CD4-positive, alpha-beta T cell treated with Interleukin-12 subunit alpha and Interleukin-12 subunit beta, for 1 hour (primary cell): ENCODE measurements at regions not wholly inside any gene's neighbourhood (a gene's known extent, or its start where the extent isn't known, plus 50 kb on each side); places are given as distances from the start of the nearest gene placed in this dataset.

Source experiments
- DNase-seq: peaks from one replicate; pipeline ENCODE4 v3.0.0-alpha.2; 2020

DNA sequence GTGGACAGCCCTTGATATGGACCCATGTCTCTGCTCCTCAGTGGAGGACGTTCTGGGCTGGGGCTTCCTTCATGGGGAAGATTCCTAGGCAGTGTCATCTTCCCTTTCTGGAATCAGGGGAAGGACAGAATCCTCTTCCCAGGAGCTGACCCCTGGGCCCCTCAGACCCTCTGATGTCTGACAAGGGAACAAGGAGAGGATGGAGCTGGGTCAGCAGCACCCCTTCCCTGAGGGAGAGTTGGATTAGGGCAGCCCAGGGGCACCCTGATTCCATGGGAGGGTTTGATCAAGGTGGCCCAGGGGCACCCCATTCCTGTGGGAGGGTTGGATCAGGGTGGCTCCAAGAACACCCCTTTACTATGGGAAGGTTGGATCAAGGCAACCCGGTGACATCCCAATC is 86.5 kb downstream of the ACKR3 start:
- no peak for DNase-seq

DNA sequence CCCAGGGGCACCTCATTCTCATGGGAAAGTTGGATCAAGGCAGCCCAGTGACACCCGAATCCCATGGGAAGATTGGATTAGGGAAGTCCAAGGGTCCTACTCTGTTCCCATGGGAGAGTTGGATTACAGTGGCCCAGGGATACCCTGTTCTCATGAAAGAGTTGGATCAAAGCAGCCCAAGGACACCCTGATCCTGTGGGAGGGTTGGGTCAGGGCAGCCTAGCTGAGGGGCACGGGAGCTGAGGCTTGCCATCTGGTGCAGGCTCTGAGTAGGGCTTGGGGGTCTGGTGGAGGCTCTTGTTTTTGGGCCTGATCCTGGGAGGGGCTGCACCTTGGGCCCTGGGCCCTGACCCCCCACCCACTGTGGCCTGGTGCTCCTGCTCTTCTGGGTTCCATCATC is 87.1 kb downstream of the ACKR3 start:
- no peak for DNase-seq

DNA sequence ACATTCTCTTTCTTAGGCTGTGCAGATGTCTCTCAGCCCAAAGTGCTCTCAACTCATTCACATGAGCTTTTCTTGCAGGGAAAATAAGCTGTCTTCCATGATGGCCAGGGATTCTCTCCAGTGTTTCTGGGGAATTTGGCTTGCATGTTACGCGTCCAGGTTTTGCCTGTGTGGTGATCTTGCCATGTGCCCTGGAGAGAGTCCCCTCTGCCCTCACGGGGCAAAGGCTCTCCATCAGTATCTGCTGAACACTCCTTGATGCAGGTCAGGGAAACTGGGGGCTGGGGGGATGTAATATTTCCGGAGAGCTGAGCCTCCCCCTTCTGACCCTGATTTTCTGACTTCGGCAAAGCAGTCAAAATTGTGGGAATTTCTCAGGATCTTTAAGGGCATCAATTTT is 87.6 kb downstream of the ACKR3 start:
- no peak for DNase-seq

DNA sequence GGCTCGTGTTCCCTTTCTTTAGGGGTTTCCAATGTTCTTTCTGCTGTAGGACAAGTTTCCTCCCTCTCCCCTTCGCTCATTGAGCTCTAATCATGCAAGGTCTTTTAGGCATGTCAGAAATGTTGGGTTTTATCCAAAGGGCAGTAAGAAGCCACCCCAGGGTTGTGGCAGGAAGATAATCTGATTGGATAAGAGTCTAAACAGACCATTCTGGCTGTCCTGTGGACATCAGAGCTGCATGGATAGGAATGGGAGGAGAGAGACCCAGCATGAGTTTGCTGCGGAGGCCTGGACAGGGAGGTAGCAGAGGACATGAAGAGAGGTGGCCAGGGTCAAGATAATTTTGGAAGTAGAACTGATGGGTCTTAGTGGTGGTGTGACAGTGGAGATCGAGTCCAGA is 88.2 kb downstream of the ACKR3 start:
- DNase-seq = no peak

DNA sequence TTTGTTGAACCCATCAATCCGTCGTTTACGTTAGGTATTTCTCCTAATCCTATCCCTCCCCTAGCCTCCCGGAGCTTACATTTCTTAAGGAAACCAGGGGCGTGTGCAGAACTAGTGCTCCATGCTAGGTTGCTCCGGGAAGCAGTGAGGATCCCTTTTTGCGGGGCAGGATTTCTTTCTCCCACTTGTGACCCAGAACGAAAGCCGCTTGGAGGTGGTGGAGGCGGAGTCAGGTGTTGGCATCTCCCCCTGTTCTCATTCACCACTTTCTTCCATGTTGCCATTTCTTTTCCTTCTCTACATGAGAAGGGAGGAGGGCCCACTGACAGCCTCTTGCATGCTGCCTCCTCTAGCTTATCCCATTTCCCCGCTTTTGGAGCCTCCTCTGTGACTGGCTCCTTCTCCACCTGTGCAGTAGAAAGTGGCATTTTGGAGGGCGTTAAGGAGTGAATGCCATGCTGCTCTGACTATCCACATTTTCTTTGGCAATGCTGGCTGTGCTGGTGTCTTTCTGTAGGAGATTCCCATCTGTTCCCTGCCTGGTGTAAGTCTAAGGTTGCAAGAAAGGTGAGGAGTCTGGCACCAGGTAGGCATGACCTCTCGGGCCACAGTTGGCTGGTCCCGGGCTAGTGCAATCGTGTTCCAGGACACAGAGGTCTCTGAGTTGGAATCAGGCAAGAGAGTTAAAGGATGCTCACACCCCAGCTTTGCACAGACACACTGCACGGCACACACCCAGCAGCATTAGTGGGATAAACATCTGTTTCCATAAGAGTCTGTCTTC is 89.5 kb downstream of the ACKR3 start:
- no peak for DNase-seq

DNA sequence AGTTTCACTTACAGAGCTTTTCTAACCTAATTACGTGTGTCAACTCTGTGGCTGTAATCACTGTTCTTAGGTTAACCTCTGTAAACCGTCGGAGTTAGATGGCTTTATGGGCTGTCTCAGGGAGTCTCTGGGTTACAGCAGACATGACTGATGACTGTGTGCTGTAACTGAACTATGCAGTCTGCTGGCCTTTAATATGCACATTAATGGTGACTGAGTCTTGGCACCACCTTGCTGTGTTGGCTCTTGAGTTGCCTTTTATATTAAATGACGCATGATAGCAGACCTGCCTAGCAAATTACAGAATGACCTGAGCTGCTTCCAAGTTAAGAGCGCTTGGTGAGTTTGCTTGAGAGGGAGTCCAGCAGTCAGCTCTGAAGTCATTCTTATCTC is 90.1 kb downstream of the ACKR3 start:
- DNase-seq = no peak

DNA sequence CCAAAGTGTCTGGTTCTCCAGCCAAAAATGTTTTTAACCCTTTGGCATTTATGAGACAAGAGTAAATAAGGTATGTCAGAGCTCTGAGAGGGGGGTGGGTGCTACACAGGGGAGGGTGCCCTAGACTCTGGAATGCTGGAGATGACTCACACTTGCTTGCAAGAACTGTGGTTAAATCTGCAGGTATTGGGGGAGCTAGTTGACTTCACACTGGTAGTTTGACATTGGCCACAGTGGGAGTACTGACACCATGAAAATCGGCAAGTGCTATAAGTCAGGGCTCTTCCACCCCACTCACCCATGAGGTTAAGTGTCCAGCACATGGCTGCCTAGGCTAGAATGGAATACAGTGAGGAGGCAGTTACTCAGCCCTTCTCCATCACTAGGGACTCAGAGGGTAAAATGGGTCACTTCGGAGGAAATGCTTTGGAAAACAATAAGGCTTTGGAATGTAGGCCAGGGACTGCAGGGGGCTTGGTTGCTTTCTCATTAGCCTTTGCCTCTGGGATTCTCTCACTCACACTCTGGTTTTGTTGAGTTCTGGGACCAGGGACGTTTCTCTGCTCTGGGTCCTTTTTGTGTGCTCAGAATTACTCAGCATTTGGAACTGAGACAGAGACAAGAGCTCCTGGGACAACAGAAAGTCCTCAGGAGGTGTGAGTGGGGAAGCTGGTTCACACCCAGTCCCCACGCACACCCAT is 91.6 kb downstream of the ACKR3 start:
- no peak for DNase-seq

DNA sequence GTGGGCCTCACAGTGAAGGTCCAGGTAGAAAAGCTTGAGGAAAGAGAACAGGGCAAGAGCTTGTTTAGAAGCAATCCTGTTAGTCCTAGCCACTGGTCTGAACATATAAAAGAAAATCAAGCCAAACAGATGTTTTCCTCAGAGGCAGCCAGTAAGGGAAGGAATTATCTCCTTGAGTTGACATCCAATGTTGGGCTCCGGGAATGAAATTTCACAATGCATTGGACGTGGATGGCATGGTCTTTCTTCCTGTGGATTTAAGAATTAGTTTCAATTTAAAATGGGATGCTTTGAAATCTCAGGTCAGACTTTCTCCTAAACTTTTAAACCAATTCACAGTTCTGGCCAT is 92.1 kb downstream of the ACKR3 start:
- DNase-seq = no peak

DNA sequence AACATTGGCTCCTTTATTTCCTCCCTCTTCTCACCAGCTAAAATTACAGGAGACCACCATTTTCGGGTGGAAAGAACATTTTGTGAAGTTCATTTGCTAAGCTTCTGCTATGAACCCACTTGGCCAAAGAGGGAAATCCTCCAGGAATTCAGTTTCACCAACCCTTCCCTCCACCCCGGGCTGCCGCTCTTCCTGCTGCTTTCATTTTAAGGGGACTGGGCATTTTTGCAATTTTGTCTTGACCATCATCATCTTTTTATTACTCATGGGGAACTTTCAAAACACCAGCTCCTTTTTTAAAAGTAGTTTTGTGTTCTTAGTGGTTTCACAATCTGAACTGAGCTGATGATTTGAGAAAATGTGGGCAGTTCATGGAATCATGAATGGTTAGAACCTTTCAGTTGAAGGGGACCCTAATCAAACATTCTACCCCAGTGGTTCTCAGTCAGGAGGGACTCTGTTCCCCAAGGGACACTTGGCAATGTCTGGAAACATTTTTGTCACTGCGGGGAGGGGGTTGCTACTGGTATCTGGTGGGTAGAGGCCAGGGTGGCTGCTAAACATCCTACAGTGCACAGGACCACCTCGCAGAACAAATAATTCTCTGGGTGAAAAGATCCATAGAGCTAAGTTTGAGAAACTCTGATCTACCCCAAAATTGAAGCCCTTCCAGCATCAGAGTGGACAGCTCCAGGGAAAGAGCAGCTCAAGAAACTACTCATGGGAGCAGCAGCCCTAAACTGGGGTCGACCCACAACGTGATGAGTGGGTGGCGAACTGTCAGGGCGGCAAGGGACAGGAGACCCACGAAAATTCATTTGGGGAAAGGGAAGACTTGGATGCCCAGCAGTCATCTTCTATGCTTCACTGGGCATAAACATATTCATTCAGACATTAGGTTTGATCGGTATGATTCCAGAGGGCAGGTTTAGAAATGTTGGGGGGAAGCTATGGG is 92.9 kb downstream of the ACKR3 start:
- no peak for DNase-seq

DNA sequence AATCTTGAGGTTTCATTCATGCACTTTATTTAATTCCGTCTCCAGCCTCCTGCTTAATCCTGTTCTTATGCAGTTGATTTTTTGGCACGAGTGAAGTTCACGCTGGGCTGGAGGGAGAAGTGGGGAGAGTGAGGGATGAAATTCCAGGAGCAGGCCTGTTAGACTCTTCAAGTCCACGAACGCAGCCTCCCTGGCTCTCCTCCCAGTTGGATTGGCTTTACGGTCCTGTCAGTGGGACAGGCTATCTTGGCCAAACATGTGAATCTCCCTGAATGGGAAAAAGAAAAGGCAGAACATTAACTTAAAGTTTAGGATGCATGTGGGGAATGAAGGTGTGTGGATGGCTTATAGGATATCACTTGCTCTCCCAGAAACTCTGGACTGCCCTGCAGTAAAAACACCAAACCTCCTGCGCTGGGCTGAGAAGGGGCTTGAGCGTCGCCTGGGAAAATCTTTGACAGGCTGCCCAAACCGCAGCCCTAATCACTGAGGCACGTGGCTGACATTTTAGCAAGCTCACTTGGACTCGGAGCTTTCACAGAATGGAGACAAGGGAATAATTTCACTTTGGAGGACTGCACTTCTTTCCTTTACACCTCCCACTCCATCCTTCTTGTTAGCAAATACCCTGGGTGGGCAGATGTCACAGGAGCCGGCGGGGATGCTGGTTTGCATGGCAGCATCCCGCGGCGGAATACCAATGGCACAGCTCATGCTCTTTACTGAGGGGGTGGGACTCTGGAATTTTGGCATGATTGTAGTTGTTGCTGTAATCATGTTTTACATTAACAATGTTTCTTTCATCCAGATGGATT is 93.9 kb downstream of the ACKR3 start:
- DNase-seq = no peak

DNA sequence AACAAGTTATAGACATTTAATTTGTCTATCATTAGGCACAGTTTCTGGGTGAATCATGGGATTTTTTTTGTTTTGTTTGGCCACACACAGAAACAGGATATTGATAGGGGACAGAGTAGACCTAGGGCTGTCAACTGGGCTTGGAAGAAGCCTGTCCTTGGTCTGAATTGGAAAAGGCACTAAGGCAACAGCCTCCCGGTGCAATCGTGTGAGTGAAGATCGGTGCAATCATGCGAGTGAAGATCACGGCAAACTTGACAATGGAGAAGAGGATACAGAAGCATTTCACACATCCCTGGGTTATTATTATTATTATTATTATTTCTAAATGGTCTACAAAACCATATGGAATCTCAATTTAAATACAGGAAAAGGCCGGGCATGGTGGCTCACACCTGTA is 94.5 kb downstream of the ACKR3 start:
- DNase-seq = no peak

DNA sequence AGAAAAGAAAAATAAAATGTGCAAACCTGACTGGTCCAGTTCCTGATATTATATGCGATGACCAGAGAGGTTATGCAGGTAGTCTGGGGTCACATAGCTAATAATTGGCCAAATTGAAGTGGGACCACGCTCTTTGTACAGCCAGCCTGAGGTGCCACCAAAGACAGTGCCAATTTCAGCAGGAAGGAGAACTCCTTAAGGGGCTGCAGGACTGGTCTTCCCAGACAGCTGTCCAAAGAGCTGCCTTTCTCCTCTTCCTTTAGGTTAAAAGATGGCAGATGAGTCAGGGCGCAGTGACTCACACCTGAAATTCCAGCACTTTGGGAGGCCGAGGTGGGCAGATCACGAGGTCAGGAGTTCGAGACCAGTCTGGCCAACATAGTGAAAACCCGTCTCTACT is 95.5 kb downstream of the ACKR3 start:
- DNase-seq = no peak

DNA sequence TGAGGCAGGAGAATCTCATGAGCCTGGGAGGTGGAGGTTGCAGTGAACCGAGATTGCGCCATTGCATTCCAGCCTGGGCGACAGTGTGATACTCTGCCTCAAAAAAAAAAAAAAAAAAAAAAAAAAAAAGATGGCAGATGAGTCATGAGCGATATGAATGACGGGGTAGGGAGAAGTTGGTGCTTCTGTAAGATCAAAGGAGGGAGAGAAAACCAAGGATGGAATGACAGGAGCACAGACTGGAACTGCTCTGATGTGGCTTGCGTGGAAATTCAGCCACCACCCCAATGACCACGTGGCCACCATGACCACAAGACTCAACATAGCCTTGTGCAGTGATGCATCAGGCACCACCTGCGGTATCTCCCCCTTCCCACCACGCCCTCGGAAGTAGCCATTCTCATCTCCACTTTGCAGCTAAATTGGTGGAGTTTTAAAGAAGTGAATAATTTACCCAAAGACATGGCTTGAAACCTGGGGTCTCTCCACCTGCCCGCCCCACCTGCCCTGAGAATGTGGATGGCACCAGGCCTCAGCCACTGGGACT is 96.0 kb downstream of the ACKR3 start:
- no peak for DNase-seq

DNA sequence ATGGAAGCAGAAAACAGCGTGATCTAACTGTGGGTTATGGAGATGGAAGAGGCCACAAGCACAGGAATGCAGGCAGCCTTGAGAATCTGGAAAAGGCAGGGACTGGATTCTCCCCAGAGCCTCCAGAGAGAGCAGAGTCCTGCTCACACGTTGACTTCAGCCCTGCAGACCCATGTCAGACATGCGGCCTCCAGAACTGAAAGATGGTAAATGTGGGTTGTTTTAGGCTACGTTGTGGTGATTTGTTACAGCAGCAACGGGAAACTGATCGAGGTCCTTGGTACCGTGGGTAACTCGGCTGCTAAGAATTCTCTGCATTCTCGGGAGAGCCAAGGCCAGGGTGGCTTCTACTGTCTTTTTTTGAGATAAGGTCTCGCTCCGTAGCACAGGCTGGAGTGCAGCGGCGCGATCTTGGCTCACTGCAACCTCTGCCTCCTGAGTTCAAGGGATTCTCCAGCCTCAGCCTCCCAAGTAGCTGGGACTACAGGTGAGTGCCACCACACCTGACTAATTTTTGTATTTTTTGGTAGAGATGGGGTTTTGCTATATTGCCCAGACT is 97.1 kb downstream of the ACKR3 start:
- no peak for DNase-seq

DNA sequence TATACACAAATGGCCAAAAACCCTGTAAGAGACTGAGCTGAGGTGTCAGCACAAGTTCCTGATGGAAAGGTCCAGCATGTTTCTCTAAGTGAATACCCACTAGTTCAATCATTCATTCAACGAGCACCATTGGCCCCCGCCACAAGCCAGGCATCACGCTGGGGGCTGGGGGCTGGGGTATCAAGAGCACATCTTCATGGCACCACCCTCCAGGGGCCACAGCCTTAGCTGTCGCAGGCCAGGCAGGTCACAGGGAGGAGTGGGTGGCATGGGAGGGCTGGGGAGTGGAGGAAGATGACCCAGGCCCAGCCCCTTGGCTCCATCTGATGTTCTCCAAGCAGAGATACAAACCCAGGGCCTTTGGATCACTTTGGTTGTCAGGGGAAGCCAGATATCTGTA is 97.9 kb downstream of the ACKR3 start:
- no peak for DNase-seq

DNA sequence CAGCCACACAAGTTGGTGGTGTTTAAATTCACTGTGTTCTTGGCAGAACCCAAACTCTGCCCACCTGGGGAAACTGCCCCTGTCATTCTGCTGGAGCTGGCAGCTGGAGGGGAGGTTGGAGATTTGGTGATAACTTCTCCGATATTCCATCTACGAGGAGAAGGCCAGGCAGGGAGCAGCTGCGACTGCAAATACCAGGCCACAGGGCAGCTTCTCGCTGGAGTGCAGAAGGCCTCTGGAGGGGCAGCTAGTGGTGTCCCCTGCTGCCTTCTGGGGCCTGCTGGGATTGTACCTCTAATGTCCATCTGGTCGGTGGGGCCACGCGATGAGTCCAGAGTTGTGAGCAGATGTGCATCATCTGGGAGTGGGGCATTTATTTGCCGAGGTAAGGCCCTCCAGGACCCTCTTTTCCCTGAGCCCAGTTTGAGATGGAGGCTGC is 98.9 kb downstream of the ACKR3 start:
- no peak for DNase-seq

DNA sequence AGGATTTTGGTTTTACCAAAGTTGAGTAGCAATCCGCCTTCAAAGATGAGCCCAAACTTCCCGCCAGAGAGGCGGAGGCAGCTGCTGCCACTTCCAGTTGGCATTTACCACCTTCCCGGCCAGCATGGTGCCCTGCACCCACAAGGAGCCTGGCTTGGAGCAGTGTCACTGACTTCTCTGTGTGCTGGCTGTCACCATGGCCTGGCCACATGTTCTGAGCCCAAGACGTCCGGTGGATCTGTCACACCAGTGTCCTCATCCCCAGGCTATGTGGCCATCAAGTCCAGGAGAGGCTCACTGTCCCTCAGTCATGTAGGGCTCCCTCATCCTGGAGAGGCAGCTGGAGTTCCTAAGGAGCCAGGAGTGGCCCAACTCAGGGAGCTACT is 100.6 kb downstream of the ACKR3 start:
- no peak for DNase-seq

DNA sequence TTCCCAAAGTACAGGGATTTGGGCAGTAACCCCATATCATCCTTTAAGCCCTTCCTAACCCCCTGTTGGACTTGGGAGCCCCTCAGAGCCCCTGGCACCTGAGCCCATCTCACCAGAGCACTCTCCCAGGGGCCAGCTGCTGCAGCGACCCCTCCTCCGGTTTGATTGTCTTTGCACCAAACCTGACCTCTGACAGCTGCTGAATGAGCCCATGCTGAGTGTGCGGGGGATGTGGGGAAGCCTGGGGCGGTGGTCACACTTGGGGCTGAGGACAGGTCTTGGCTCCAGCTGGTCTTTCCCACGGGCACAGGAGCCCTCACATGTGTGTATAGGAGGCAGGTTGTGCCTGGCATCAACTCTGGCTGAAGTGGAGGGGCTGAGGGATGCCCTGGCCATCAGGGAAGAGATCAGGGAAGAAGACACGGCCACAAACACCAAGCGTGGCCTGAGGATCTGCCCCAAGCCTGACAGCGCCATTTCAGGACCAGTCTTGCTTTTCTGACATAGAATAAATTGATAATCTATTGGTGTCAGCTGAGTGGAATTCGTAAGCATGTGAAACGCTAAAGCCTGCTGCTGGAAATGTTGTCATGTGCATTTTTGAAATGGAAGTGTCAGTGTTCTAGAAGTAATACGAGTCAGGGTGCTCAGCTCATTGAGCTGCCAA is 102.4 kb downstream of the ACKR3 start:
- no peak for DNase-seq

DNA sequence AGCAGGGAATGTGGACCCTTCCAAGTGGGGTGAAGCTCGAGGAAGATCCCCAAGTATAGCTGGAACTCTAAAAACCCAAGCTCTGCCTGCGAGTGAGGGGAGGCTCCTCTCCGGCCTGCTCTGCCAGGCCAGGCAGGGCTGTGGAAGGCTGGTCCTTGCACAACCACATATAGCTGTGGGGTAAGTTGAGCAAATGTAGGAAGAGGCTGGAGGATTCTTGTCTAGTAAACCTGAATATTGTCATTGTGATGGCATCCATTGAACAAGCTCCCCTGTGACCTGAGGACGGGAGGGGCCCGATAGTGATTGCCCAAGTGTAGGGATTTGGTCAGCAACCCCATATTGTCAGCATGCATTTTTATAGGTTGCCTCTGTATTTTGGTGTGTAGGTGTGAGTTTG is 103.0 kb downstream of the ACKR3 start:
- no peak for DNase-seq

DNA sequence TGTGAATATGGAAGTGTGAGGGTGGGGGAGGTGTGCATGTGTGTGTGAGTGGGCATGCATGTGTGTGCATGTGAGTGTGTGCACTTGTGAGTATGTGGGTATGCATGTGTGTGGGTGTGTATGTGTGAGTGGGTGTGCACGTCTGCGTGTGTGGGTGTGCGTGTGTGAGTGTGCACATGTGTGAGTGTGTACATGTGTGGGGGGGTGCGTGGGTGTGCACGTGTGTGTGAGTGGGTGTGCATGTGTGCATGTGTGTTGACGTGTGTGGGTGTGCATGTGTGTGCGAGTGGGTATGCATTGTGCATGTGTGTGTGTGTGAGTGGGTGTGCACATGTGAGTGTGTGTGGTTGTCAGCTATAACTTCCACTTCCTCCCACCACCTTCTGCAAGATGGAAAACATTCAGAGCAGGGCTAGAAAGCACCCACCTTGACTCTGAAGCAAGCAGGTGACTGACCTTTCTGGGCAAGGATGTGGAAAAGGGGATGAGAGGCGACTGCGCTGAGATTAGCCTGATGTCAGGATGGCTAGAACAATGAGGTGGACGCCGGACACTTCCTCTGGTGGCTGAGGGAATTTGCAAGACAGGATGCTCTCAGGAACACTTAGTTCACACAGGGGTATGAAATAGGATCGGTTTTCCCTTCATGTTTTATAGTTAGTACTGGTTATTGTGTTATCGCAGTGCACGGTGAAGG is 103.6 kb downstream of the ACKR3 start:
- DNase-seq = no peak

DNA sequence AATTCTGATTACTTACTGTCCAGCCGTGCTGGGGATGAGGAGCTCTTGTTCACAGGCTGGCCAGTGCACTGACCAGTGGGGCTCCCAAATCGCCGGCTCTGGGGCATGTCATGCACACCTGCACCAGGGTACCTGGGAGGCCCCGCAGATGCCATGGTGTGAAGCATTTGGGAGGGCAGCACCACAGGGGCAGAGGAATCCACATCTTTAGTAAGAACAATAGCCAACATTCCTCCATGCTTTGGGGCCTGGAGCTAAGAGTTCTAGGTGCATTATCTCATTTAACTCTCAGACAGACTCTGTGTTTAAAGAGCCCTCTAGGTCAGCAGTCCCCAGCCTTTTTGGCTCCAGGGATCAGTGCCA is 104.2 kb downstream of the ACKR3 start:
- DNase-seq = no peak
